ENCODE measurements at regions not wholly inside any gene's neighbourhood (a gene's known extent, or its start where the extent isn't known, plus 50 kb on each side); places are given as distances from the start of the nearest gene placed in this dataset.
A peak's percentile ranks its signal among the peaks of the same experiment; 100 is the strongest.

GRCh38 chr16:85441189-85441889 is 171.8 kb upstream of the GSE1 start (continued):
- TF ChIP-seq ZHX2 (IDR thresholded peaks at IDR 0.05; ENCODE audit: low read depth): no peak
- TF ChIP-seq ZHX2 (CRISPR knock-in tag; IDR thresholded peaks at IDR 0.05; ENCODE audit: borderline replicate concordance): no peak
- no peak for TF ChIP-seq AHR (CRISPR knock-in tag; IDR thresholded peaks at IDR 0.05)
- no peak for TF ChIP-seq DNMT1 (CRISPR knock-in tag; IDR thresholded peaks at IDR 0.05)
- no peak for TF ChIP-seq ZNF343 (CRISPR knock-in tag; IDR thresholded peaks at IDR 0.05)
- no peak for TF ChIP-seq ZNF589 (CRISPR knock-in tag; conservative IDR thresholded peaks at IDR 0.05)
- TF ChIP-seq RBFOX2 (IDR thresholded peaks at IDR 0.05; ENCODE audit: low read depth, low read length): no peak
- no peak for TF ChIP-seq TBL1XR1 (IDR thresholded peaks at IDR 0.05; ENCODE audit: borderline replicate concordance, low read length, partially characterized antibody)
- TF ChIP-seq KDM6A (CRISPR knock-in tag; IDR thresholded peaks at IDR 0.05; ENCODE audit: low read depth): no peak
- no peak for TF ChIP-seq ZC3H4 (CRISPR knock-in tag; IDR thresholded peaks at IDR 0.05; ENCODE audit: borderline replicate concordance)
- TF ChIP-seq TGIF2 (CRISPR knock-in tag; IDR thresholded peaks at IDR 0.05): 0 out of 2 replicates have a peak, but pooled peaks have one; percentile 56
- no peak for TF ChIP-seq THYN1 (CRISPR knock-in tag; IDR thresholded peaks at IDR 0.05; ENCODE audit: borderline replicate concordance, low read depth)
- TF ChIP-seq THRA (CRISPR knock-in tag; IDR thresholded peaks at IDR 0.05; ENCODE audit: borderline replicate concordance): no peak
- TF ChIP-seq ELF3 (CRISPR knock-in tag; IDR thresholded peaks at IDR 0.05): no peak
- TF ChIP-seq ZNF12 (CRISPR knock-in tag; IDR thresholded peaks at IDR 0.05): no peak
- no peak for TF ChIP-seq NFKB2 (CRISPR knock-in tag; IDR thresholded peaks at IDR 0.05; ENCODE audit: borderline replicate concordance)
- TF ChIP-seq E2F1 (CRISPR knock-in tag; IDR thresholded peaks at IDR 0.05): no peak
- TF ChIP-seq ISL2 (CRISPR knock-in tag; IDR thresholded peaks at IDR 0.05): 0 out of 2 replicates have a peak, but pooled peaks have one; percentile 23
- TF ChIP-seq ESRRA (CRISPR knock-in tag; IDR thresholded peaks at IDR 0.05; ENCODE audit: low read depth): no peak
- no peak for TF ChIP-seq ATF7 (IDR thresholded peaks at IDR 0.05)
- TF ChIP-seq ATF7 (CRISPR knock-in tag; IDR thresholded peaks at IDR 0.05): no peak
- no peak for TF ChIP-seq ZNF180 (CRISPR knock-in tag; IDR thresholded peaks at IDR 0.05; ENCODE audit: borderline replicate concordance, low read depth)
- TF ChIP-seq ZNF256 (CRISPR knock-in tag; conservative IDR thresholded peaks at IDR 0.05): no peak
- no peak for TF ChIP-seq ZNF337 (CRISPR knock-in tag; IDR thresholded peaks at IDR 0.05; ENCODE audit: borderline replicate concordance, low read depth)
